WTC11 (cell line): ENCODE measurements at regions not wholly inside any gene's neighbourhood (a gene's known extent, or its start where the extent isn't known, plus 50 kb on each side); places are given as distances from the start of the nearest gene placed in this dataset.
A peak's percentile ranks its signal among the peaks of the same experiment; 100 is the strongest.
"Not testable (repeated sequence)": the region's sequence is repeated elsewhere in the genome, so short reads cannot be mapped to it uniquely, and the experiment has no call there.

Source experiments
- ATAC-seq: fragments of 200-7000 bp; cut with Tn5 transposase; 2 replicates; pipeline ENCODE4 v1.10.0; 2021; ENCODE audit warnings: mild to moderate bottlenecking, moderate library complexity
- CTCF ChIA-PET: fragments of 300-600 bp; sonication (Branson Sonifier 250); formaldehyde crosslinking; loops from one replicate; lab custom pipeline; 2021; ENCODE audit warnings: antibody characterized with exemption; lab: Charles Lee
- POLR2A ChIA-PET: fragments of 350-600 bp; sonication (Branson Sonifier 250); formaldehyde crosslinking; loops from one replicate; lab custom pipeline; 2021; ENCODE audit warnings: antibody characterized with exemption; lab: Charles Lee
- DNase-seq: peaks from one replicate; pipeline ENCODE4 v3.0.0; 2021; ENCODE audit warnings: low spot score
- H3K27ac Mint-ChIP-seq: 2 replicates; pipeline ENCODE4 v1.8.0; 2021; ENCODE audit warnings: mixed read lengths
- H3K27me3 Mint-ChIP-seq: 2 replicates; pipeline ENCODE4 v1.8.0; 2021; ENCODE audit warnings: low read depth, mild to moderate bottlenecking, moderate library complexity, mixed read lengths
- H3K36me3 Mint-ChIP-seq: 2 replicates; pipeline ENCODE4 v1.8.0; 2021; ENCODE audit warnings: mixed read lengths
- H3K4me1 Mint-ChIP-seq: 2 replicates; pipeline ENCODE4 v1.8.0; 2022; ENCODE audit warnings: mixed read lengths
- H3K4me3 Mint-ChIP-seq: 2 replicates; pipeline ENCODE4 v1.8.0; 2021; ENCODE audit warnings: mild to moderate bottlenecking, moderate library complexity, mixed read lengths
- H3K9me3 Mint-ChIP-seq: 2 replicates; pipeline ENCODE4 v1.8.0; 2021; ENCODE audit warnings: mixed read lengths
- ATF6 ChIP-seq: sonication (generic); formaldehyde crosslinking; IDR thresholded peaks from 2 replicates; pipeline ENCODE4 v1.8.1; 2023; ENCODE audit warnings: mild to moderate bottlenecking, missing genetic modification reagents
- CBFB ChIP-seq: sonication (generic); formaldehyde crosslinking; IDR thresholded peaks from 2 replicates; pipeline ENCODE4 v1.8.1; 2022; ENCODE audit warnings: mild to moderate bottlenecking, low read depth, missing genetic modification reagents
- E2F4 ChIP-seq: sonication (generic); formaldehyde crosslinking; IDR thresholded peaks from 2 replicates; pipeline ENCODE4 v1.8.1; 2022; ENCODE audit warnings: low read depth, mild to moderate bottlenecking, moderate library complexity, missing genetic modification reagents, borderline replicate concordance
- GABPB1 ChIP-seq: sonication (generic); formaldehyde crosslinking; IDR thresholded peaks from 2 replicates; pipeline ENCODE4 v1.8.1; 2023; ENCODE audit warnings: mild to moderate bottlenecking, missing genetic modification reagents
- JAZF1 ChIP-seq: fragments of 250-450 bp; sonication (Bioruptor Pico); IDR thresholded peaks from 2 replicates; pipeline ENCODE4 v1.9.0; 2021; ENCODE audit warnings: moderate library complexity, mild to moderate bottlenecking, inconsistent platforms
- MAX ChIP-seq: sonication (generic); formaldehyde crosslinking; IDR thresholded peaks from 2 replicates; pipeline ENCODE4 v1.8.0; 2022; ENCODE audit warnings: mild to moderate bottlenecking, missing genetic modification reagents
- MLX ChIP-seq: sonication (generic); formaldehyde crosslinking; IDR thresholded peaks from 2 replicates; pipeline ENCODE4 v1.8.1; 2023; ENCODE audit warnings: mild to moderate bottlenecking, missing genetic modification reagents, moderate library complexity
- NR2C2 ChIP-seq: sonication (generic); formaldehyde crosslinking; IDR thresholded peaks from 2 replicates; pipeline ENCODE4 v1.8.0; 2022; ENCODE audit warnings: mild to moderate bottlenecking, missing genetic modification reagents
- ZBTB43 ChIP-seq: sonication (generic); formaldehyde crosslinking; IDR thresholded peaks from 2 replicates; pipeline ENCODE4 v1.8.1; 2023; ENCODE audit warnings: mild to moderate bottlenecking, missing genetic modification reagents
- ZNF396 ChIP-seq: fragments of 250-450 bp; sonication (Bioruptor Pico); IDR thresholded peaks from 2 replicates; pipeline ENCODE4 v1.8.0; 2021; ENCODE audit warnings: mild to moderate bottlenecking, moderate library complexity, borderline replicate concordance
- ZNF671 ChIP-seq: fragments of 250-450 bp; sonication (Bioruptor Pico); IDR thresholded peaks from 2 replicates; pipeline ENCODE4 v1.8.0; 2021; ENCODE audit warnings: mild to moderate bottlenecking

- ATAC-seq (no peak), DNase-seq (no peak)
- CTCF ChIA-PET, result no interaction called here
- H3K4me3 Mint-ChIP-seq, result no peak overlapping the region
- peaks cover 74% of the 10 kb centered on the region for H3K9me3 Mint-ChIP-seq
- no peak overlapping the region for H3K27ac Mint-ChIP-seq
- POLR2A ChIA-PET, result no interaction called here
- no peaks in the 10 kb centered on the region; the same call in 1 of the 2 replicates for H3K27me3 Mint-ChIP-seq
- TF ChIP-seq ZNF396 (CRISPR knock-in tag) (no peak), ZNF671 (CRISPR knock-in tag) (no peak)
- TF ChIP-seq, all 79 proteins: peak for 0
- H3K4me1 Mint-ChIP-seq, result no peaks in the 10 kb centered on the region
- peaks cover 68% of the 10 kb centered on the region for H3K36me3 Mint-ChIP-seq
These were observed 134.2 kb upstream of the PEG3 start for GRCh38 chr19:56974556-56975207.

GRCh38 chr19:56976300-56976699 lies 135.8 kb upstream of the PEG3 start:
- DNase-seq, result no peak
- Mint-ChIP-seq H3K9me3 (peaks cover 70% of the 10 kb centered on the region), H3K27me3 (peaks cover 5% of the 10 kb centered on the region), H3K27ac (no peak overlapping the region), H3K4me3 (no peak overlapping the region), H3K4me1 (no peaks in the 10 kb centered on the region)
- POLR2A ChIA-PET, result no interaction called here
- TF ChIP-seq MAX (CRISPR knock-in tag) (no peak), ATF6 (CRISPR knock-in tag) (no peak), GABPB1 (CRISPR knock-in tag) (peak; percentile 64; the same call in 1 of the 2 replicates)
- TF ChIP-seq, all 79 proteins: peak for 1
- CTCF ChIA-PET, result no interaction called here
- ATAC-seq, result no peak
- H3K36me3 Mint-ChIP-seq, result peaks cover 61% of the 10 kb centered on the region

- Mint-ChIP-seq H3K27me3 (peaks cover 7% of the 10 kb centered on the region), H3K27ac (no peak overlapping the region), H3K36me3 (peaks cover 63% of the 10 kb centered on the region), H3K4me1 (no peaks in the 10 kb centered on the region), H3K4me3 (no peak overlapping the region), H3K9me3 (peaks cover 73% of the 10 kb centered on the region)
- no peak for ATAC-seq
- DNase-seq, result no peak
- ChIA-PET POLR2A (no interaction called here), CTCF (no interaction called here)
- TF ChIP-seq ZBTB43 (CRISPR knock-in tag) (no peak), MLX (CRISPR knock-in tag) (no peak), NR2C2 (CRISPR knock-in tag) (no peak), CBFB (CRISPR knock-in tag) (no peak), GABPB1 (CRISPR knock-in tag) (0 out of 2 replicates have a peak, but pooled peaks have one; percentile 6), E2F4 (CRISPR knock-in tag) (no peak)
These were observed 136.7 kb upstream of the PEG3 start for GRCh38 chr19:56976995-56977906.

GRCh38 chr19:56978023-56978565 lies 137.6 kb upstream of the PEG3 start:
- CTCF ChIA-PET, result no interaction called here
- peaks cover 72% of the 10 kb centered on the region for H3K9me3 Mint-ChIP-seq

GRCh38 chr19:56980326-56980725 lies 139.5 kb upstream of the USP29 start:
- H3K4me1 Mint-ChIP-seq, POLR2A ChIA-PET, DNase-seq, ATAC-seq, H3K4me3 Mint-ChIP-seq, CTCF ChIA-PET, H3K27ac Mint-ChIP-seq: not testable (repeated sequence)
- Mint-ChIP-seq H3K9me3 (peaks cover 76% of the 10 kb centered on the region), H3K27me3 (peaks cover 16% of the 10 kb centered on the region), H3K36me3 (peaks cover 66% of the 10 kb centered on the region)

More at GRCh38 chr19:56978023-56978565, 137.6 kb upstream of the PEG3 start:
- TF ChIP-seq GABPB1 (CRISPR knock-in tag), result peak; percentile 53; the same call in 1 of the 2 replicates
- TF ChIP-seq JAZF1 (CRISPR knock-in tag), result no peak
- Mint-ChIP-seq H3K36me3 (peaks cover 61% of the 10 kb centered on the region), H3K27ac (no peak overlapping the region), H3K27me3 (peaks cover 7% of the 10 kb centered on the region), H3K4me3 (no peak overlapping the region), H3K4me1 (no peaks in the 10 kb centered on the region)
- ATAC-seq (no peak), DNase-seq (no peak)
- POLR2A ChIA-PET, result no interaction called here
